NCI-H345 (cell line): ENCODE measurements at regions not wholly inside any gene's neighbourhood (a gene's known extent, or its start where the extent isn't known, plus 50 kb on each side); places are given as distances from the start of the nearest gene placed in this dataset.
"Not testable (repeated sequence)": the region's sequence is repeated elsewhere in the genome, so short reads cannot be mapped to it uniquely, and the experiment has no call there.

Experiments used
- DNase-seq: peaks from one replicate; lab custom pipeline; 2025; lab: John Stamatoyannopoulos, UW

- DNase-seq = peak; percentile 3
These were observed 342.7 kb upstream of the SGCG start for GRCh38 chr13:22837980-22838647.

GRCh38 chr13:22839603-22840530 lies 340.9 kb upstream of the SGCG start:
- DNase-seq = no peak

- no peak for DNase-seq
These were observed 334.2 kb upstream of the SGCG start for GRCh38 chr13:22846551-22846950.

- no peak for DNase-seq
These were observed 332.2 kb upstream of the SGCG start for GRCh38 chr13:22848539-22849052.

GRCh38 chr13:22855926-22856325 lies 324.9 kb upstream of the SGCG start:
- DNase-seq = no peak

GRCh38 chr13:22858980-22859379 lies 321.8 kb upstream of the SGCG start:
- not testable (repeated sequence) for DNase-seq

GRCh38 chr13:22859411-22859810 lies 321.4 kb upstream of the SGCG start:
- not testable (repeated sequence) for DNase-seq

GRCh38 chr13:22861958-22862466 lies 318.8 kb upstream of the SGCG start:
- DNase-seq = no peak

- no peak for DNase-seq
These were observed 318.3 kb upstream of the SGCG start for GRCh38 chr13:22862478-22862877.

GRCh38 chr13:22866221-22866620 lies 314.6 kb upstream of the SGCG start:
- no peak for DNase-seq

- DNase-seq = no peak
These were observed 309.5 kb upstream of the SGCG start for GRCh38 chr13:22871231-22871630.

- DNase-seq = no peak
These were observed 305.9 kb upstream of the SGCG start for GRCh38 chr13:22874839-22875238.

- no peak for DNase-seq
These were observed 303.4 kb upstream of the SGCG start for GRCh38 chr13:22877421-22877820.

- no peak for DNase-seq
These were observed 299.7 kb upstream of the SGCG start for GRCh38 chr13:22880741-22881720.

- not testable (repeated sequence) for DNase-seq
These were observed 298.8 kb upstream of the SGCG start for GRCh38 chr13:22881721-22882608.

GRCh38 chr13:22883262-22883840 lies 297.4 kb upstream of the SGCG start:
- DNase-seq = no peak

GRCh38 chr13:22883956-22884355 lies 296.8 kb upstream of the SGCG start:
- no peak for DNase-seq

- not testable (repeated sequence) for DNase-seq
These were observed 294.7 kb upstream of the SGCG start for GRCh38 chr13:22886061-22886460.

- not testable (repeated sequence) for DNase-seq
These were observed 291.4 kb upstream of the SGCG start for GRCh38 chr13:22889376-22889775.

GRCh38 chr13:22893204-22893603 lies 287.6 kb upstream of the SGCG start:
- DNase-seq = no peak
